ENCODE measurements at regions not wholly inside any gene's neighbourhood (a gene's known extent, or its start where the extent isn't known, plus 50 kb on each side); places are given as distances from the start of the nearest gene placed in this dataset.

DNA sequence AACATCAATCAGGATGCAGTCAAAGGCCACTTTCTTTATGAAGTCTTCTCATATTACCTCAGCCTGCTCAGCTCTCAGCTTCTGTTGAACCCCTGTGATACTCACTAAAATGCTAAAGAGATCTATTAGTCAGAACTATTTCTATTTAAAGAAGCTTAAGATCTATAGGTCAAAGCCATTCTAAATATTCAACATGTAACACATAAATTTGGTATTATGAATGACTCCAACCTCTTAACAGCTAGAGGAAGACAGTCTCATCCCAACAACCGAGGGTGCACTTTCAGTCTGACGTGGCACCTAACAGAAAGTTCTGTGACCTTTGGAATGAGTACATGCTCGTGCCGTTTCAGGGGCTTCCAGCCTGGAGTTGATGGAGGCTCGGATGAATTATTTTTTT, 301.5 kb upstream of the VLDLR start (continued):
- TF ChIP-seq ZNF366 (tag by site-specific recombination; conservative IDR thresholded peaks at IDR 0.05), result no peak
- no peak for TF ChIP-seq ZNF629 (tag by site-specific recombination; IDR thresholded peaks at IDR 0.05)
- no peak for TF ChIP-seq SP7 (tag by site-specific recombination; IDR thresholded peaks at IDR 0.05)

DNA sequence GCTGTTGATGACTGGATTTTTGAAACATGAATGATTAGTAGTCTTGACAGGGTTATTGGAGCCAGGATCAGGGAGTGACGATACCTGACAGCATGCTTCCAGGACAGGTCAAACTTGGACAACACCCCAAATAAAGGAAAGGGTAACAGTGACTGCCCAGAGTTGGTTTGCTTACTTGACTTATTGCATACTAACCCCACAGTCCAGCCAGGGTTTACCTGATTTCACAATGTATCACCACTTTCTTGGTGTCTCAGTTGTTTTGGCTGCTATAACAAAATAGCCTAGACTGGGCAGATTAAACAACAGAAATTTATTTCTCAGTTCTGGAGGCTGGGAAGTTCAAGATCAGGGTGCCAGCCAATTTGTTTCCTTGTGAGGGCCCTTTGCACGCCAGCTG, 301.0 kb upstream of the VLDLR start:
- H3K36me3 ChIP-seq (ENCODE audit: control insufficient read depth in 2 of 2, insufficient read depth in 1 of 2, low read length in 2 of 2), result no peaks in the 10 kb centered on the region
- H3K27ac ChIP-seq (ENCODE audit: extremely low read depth, low read depth, low read length), result no peak overlapping the region
- no peaks in the 10 kb centered on the region for H3K9me3 ChIP-seq (ENCODE audit: control insufficient read depth, insufficient read depth, low read depth, low read length)
- no peak for TF ChIP-seq HOXD13 (CRISPR knock-in tag; IDR thresholded peaks at IDR 0.05; ENCODE audit: borderline replicate concordance)
- TF ChIP-seq GLI4 (tag by site-specific recombination; IDR thresholded peaks at IDR 0.05), result no peak
- no peak for TF ChIP-seq ZNF37A (tag by site-specific recombination; IDR thresholded peaks at IDR 0.05)
- TF ChIP-seq ZSCAN23 (tag by site-specific recombination; IDR thresholded peaks at IDR 0.05), result no peak
- TF ChIP-seq ZNF2 (tag by site-specific recombination; IDR thresholded peaks at IDR 0.05), result no peak
- no peak for TF ChIP-seq ZNF707 (tag by site-specific recombination; IDR thresholded peaks at IDR 0.05)
- no peak for TF ChIP-seq MEIS1 (CRISPR knock-in tag; IDR thresholded peaks at IDR 0.05; ENCODE audit: borderline replicate concordance)
- TF ChIP-seq ZNF19 (tag by site-specific recombination; IDR thresholded peaks at IDR 0.05; ENCODE audit: low read depth), result no peak
- H3K4me1 ChIP-seq (ENCODE audit: control insufficient read depth, insufficient read depth, low read length), result no peaks in the 10 kb centered on the region
- CTCF ChIA-PET, result interaction anchor here (0.6 kb wide), 1 partner anchor 51 kb away, joined by 4 read pairs; no protein-coding TSS in a partner anchor
- POLR2A ChIA-PET, result no interaction called here
- no peak overlapping the region for H3K4me3 ChIP-seq (ENCODE audit: low read depth, low read length)

DNA sequence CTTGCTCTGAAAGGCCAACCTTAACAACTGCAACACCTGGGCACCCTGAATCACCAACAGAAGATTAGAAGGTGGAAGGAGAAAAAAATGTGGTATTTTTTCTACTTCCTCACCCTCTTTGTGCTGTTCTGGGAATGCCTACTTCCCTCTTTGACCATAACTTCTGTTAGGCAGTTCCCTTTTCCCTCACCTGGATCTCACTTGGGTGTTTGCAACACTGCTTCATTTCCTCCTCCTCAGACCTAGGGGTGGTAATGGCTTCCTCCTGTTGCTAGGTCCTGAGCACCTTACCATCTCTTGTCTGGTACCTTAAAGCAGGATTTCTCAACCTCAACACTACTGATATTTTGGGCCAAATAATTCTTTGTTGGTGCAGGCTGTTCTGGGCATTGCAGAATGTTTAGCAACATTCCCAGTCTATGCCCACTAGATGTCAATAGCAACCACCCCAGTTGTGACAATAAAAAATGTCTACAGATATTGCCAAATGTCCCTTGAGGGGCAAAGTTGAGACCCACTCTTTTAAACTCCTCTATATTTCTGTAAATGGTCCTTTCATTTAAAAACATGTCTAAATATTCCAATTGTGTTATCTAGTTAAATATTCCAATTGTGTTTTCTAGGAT, 300.0 kb upstream of the VLDLR start:
- Histone ChIP-seq H3K27ac (ENCODE audit: extremely low read depth, low read depth, low read length) (no peak overlapping the region), H3K4me3 (ENCODE audit: low read depth, low read length) (no peak overlapping the region), H3K36me3 (ENCODE audit: control insufficient read depth in 2 of 2, insufficient read depth in 1 of 2, low read length in 2 of 2) (no peaks in the 10 kb centered on the region), H3K4me1 (ENCODE audit: control insufficient read depth, insufficient read depth, low read length) (no peaks in the 10 kb centered on the region), H3K9me3 (ENCODE audit: control insufficient read depth, insufficient read depth, low read depth, low read length) (no peaks in the 10 kb centered on the region)
- CTCF ChIA-PET, result no interaction called here
- POLR2A ChIA-PET, result no interaction called here
- no peak for TF ChIP-seq EGR2 (tag by site-specific recombination; IDR thresholded peaks at IDR 0.05; ENCODE audit: low read depth)
- no peak for TF ChIP-seq GLI4 (tag by site-specific recombination; IDR thresholded peaks at IDR 0.05)
- no peak for TF ChIP-seq ZNF561 (tag by site-specific recombination; IDR thresholded peaks at IDR 0.05; ENCODE audit: borderline replicate concordance)
- TF ChIP-seq ZBTB17 (tag by site-specific recombination; IDR thresholded peaks at IDR 0.05), result no peak
- TF ChIP-seq KLF9 (tag by site-specific recombination; IDR thresholded peaks at IDR 0.05; ENCODE audit: low read depth), result no peak
- no peak for TF ChIP-seq ZNF621 (tag by site-specific recombination; IDR thresholded peaks at IDR 0.05)
- no peak for TF ChIP-seq HOXD13 (CRISPR knock-in tag; IDR thresholded peaks at IDR 0.05; ENCODE audit: borderline replicate concordance)

DNA sequence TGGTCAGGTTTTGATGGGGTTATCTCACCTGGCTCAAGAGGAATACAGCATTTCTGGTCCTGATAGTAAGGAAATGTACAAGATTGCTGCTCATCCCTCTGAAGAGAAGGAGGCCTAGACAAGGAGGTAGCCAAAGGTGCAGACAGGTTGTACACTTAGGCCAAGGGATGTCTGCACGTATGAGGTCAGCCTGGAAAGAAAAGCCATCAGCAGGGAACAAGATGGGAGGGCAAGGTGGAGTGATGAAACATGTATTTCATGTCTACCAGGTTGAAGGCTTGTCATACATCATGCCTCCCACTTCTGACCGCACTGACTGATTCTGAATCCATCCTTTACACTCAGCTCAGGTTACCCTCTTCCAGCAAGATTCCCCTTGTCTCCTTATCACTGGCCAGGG, 296.8 kb upstream of the VLDLR start:
- Histone ChIP-seq H3K4me3 (ENCODE audit: low read depth, low read length) (no peak overlapping the region), H3K36me3 (ENCODE audit: control insufficient read depth in 2 of 2, insufficient read depth in 1 of 2, low read length in 2 of 2) (no peaks in the 10 kb centered on the region), H3K27ac (ENCODE audit: extremely low read depth, low read depth, low read length) (no peak overlapping the region), H3K9me3 (ENCODE audit: control insufficient read depth, insufficient read depth, low read depth, low read length) (no peaks in the 10 kb centered on the region), H3K4me1 (ENCODE audit: control insufficient read depth, insufficient read depth, low read length) (no peaks in the 10 kb centered on the region)
- CTCF ChIA-PET, result interaction anchor here (0.7 kb wide), 1 partner anchor 131 kb away, joined by 4 read pairs; no protein-coding TSS in a partner anchor
- POLR2A ChIA-PET, result no interaction called here
- TF ChIP-seq ZNF660 (tag by site-specific recombination; IDR thresholded peaks at IDR 0.05) (no peak), ZNF514 (tag by site-specific recombination; IDR thresholded peaks at IDR 0.05) (no peak), ZXDB (tag by site-specific recombination; IDR thresholded peaks at IDR 0.05) (no peak), ZNF423 (tag by site-specific recombination; IDR thresholded peaks at IDR 0.05) (no peak), ZNF707 (tag by site-specific recombination; IDR thresholded peaks at IDR 0.05) (no peak), ZNF223 (tag by site-specific recombination; IDR thresholded peaks at IDR 0.05) (no peak), ZNF24 (tag by site-specific recombination; IDR thresholded peaks at IDR 0.05) (no peak), ZBTB1 (tag by site-specific recombination; IDR thresholded peaks at IDR 0.05) (no peak)
- TF ChIP-seq, protein P1, sequence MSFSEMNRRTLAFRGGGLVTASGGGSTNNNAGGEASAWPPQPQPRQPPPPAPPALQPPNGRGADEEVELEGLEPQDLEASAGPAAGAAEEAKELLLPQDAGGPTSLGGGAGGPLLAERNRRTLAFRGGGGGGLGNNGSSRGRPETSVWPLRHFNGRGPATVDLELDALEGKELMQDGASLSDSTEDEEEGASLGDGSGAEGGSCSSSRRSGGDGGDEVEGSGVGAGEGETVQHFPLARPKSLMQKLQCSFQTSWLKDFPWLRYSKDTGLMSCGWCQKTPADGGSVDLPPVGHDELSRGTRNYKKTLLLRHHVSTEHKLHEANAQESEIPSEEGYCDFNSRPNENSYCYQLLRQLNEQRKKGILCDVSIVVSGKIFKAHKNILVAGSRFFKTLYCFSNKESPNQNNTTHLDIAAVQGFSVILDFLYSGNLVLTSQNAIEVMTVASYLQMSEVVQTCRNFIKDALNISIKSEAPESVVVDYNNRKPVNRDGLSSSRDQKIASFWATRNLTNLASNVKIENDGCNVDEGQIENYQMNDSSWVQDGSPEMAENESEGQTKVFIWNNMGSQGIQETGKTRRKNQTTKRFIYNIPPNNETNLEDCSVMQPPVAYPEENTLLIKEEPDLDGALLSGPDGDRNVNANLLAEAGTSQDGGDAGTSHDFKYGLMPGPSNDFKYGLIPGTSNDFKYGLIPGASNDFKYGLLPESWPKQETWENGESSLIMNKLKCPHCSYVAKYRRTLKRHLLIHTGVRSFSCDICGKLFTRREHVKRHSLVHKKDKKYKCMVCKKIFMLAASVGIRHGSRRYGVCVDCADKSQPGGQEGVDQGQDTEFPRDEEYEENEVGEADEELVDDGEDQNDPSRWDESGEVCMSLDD (tag by site-specific recombination; IDR thresholded peaks at IDR 0.05), result no peak
- TF ChIP-seq, protein P2, sequence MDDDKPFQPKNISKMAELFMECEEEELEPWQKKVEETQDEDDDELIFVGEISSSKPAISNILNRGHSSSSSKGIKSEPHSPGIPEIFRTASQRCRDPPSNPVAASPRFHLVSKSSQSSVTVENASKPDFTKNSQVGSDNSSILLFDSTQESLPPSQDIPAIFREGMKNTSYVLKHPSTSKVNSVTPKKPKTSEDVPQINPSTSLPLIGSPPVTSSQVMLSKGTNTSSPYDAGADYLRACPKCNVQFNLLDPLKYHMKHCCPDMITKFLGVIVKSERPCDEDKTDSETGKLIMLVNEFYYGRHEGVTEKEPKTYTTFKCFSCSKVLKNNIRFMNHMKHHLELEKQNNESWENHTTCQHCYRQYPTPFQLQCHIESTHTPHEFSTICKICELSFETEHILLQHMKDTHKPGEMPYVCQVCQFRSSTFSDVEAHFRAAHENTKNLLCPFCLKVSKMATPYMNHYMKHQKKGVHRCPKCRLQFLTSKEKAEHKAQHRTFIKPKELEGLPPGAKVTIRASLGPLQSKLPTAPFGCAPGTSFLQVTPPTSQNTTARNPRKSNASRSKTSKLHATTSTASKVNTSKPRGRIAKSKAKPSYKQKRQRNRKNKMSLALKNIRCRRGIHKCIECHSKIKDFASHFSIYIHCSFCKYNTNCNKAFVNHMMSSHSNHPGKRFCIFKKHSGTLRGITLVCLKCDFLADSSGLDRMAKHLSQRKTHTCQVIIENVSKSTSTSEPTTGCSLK (tag by site-specific recombination; IDR thresholded peaks at IDR 0.05), result no peak
- TF ChIP-seq, protein P3, sequence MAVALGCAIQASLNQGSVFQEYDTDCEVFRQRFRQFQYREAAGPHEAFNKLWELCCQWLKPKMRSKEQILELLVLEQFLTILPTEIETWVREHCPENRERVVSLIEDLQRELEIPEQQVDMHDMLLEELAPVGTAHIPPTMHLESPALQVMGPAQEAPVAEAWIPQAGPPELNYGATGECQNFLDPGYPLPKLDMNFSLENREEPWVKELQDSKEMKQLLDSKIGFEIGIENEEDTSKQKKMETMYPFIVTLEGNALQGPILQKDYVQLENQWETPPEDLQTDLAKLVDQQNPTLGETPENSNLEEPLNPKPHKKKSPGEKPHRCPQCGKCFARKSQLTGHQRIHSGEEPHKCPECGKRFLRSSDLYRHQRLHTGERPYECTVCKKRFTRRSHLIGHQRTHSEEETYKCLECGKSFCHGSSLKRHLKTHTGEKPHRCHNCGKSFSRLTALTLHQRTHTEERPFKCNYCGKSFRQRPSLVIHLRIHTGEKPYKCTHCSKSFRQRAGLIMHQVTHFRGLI (tag by site-specific recombination; IDR thresholded peaks at IDR 0.05), result no peak
